PC-9 (cell line): ENCODE measurements at regions not wholly inside any gene's neighbourhood (a gene's known extent, or its start where the extent isn't known, plus 50 kb on each side); places are given as distances from the start of the nearest gene placed in this dataset.
"Not testable (repeated sequence)": the region's sequence is repeated elsewhere in the genome, so short reads cannot be mapped to it uniquely, and the experiment has no call there.

Source experiments
- BruUV-seq: library from RNA; stranded (reverse); fragments of 400-500 nt; replicated peaks from 2 replicates; lab custom pipeline; 2021; lab: Mats Ljungman, UMichigan
- CTCF ChIA-PET: fragments of 300-600 bp; sonication (Branson Sonifier 250); formaldehyde crosslinking; loops from one replicate; lab custom pipeline; 2022; ENCODE audit warnings: antibody characterized with exemption; lab: Charles Lee
- POLR2A ChIA-PET: fragments of 300-600 bp; sonication (Branson Sonifier 250); formaldehyde crosslinking; loops from one replicate; lab custom pipeline; 2022; ENCODE audit warnings: antibody characterized with exemption; ENCODE audit not compliant: unreplicated experiment; lab: Charles Lee
- DNase-seq, 2 experiments: peaks; one replicate each; pipeline versions ENCODE4 v3.0.0 to v3.0.0-alpha.2; 2015 to 2022; ENCODE audit warnings: mixed read lengths in 1 of 2
- H2AFZ ChIP-seq: fragments of 200-600 bp; sonication (generic); 2 replicates; pipeline ENCODE4 v1.8.1; 2017; ENCODE audit warnings: antibody characterized with exemption
- H3F3A ChIP-seq: fragments of 200-600 bp; sonication (generic); 2 replicates; pipeline ENCODE4 v1.8.1; 2017; ENCODE audit warnings: antibody characterized with exemption, mild to moderate bottlenecking, low read depth; ENCODE audit not compliant: insufficient read depth
- H3K27ac ChIP-seq: fragments of 200-600 bp; sonication (generic); 2 replicates; pipeline ENCODE4 v1.6.1; 2016; ENCODE audit warnings: mixed run types
- H3K27me3 ChIP-seq: fragments of 200-600 bp; sonication (generic); 2 replicates; pipeline ENCODE4 v1.6.1; 2016; ENCODE audit warnings: low read depth, mixed run types; ENCODE audit not compliant: insufficient read depth
- H3K36me3 ChIP-seq: fragments of 200-600 bp; sonication (generic); 2 replicates; pipeline ENCODE4 v1.6.1; 2016; ENCODE audit warnings: low read depth, mixed run types
- H3K4me1 ChIP-seq: fragments of 200-600 bp; sonication (generic); replicated peaks from 2 replicates; pipeline ENCODE4 v1.6.1; 2016; ENCODE audit warnings: mixed run types; ENCODE audit not compliant: insufficient read depth
- H3K4me2 ChIP-seq: fragments of 200-600 bp; sonication (generic); 2 replicates; pipeline ENCODE4 v1.6.1; 2017; ENCODE audit warnings: mixed run types
- H3K4me3 ChIP-seq: fragments of 200-600 bp; sonication (generic); 2 replicates; pipeline ENCODE4 v1.6.1; 2016; ENCODE audit warnings: mixed run types
- H3K79me2 ChIP-seq: fragments of 200-600 bp; sonication (generic); 2 replicates; pipeline ENCODE4 v1.6.1; 2017; ENCODE audit warnings: low read depth, mixed run types
- H3K9me2 ChIP-seq: fragments of 200-600 bp; sonication (generic); 2 replicates; pipeline ENCODE4 v1.8.1; 2017; ENCODE audit warnings: mild to moderate bottlenecking; ENCODE audit not compliant: insufficient read depth
- H3K9me3 ChIP-seq: fragments of 200-600 bp; sonication (generic); 2 replicates; pipeline ENCODE4 v1.8.1; 2016; ENCODE audit warnings: low read depth; ENCODE audit not compliant: insufficient read depth
- H4K20me1 ChIP-seq: fragments of 200-600 bp; sonication (generic); 2 replicates; pipeline ENCODE4 v1.8.1; 2017; ENCODE audit not compliant: insufficient read depth
- EZH2 ChIP-seq: fragments of 200-600 bp; sonication (generic); IDR thresholded peaks from 2 replicates; pipeline ENCODE4 v1.8.0; 2017; ENCODE audit warnings: antibody characterized with exemption, low read depth
- intact Hi-C: fragments of 100-400 bp; cut with micrococcal nuclease; formaldehyde crosslinking; loops from one replicate; pipeline ENCODE4 v1.10.0; 2022; ENCODE audit not compliant: unreplicated experiment
- TF ChIP-seq, protein P1 (sequence below): fragments of 200-600 bp; sonication (generic); conservative IDR thresholded peaks from 2 replicates; pipeline ENCODE4 v1.6.1; 2017; ENCODE audit warnings: mixed run types, antibody characterized with exemption, mild to moderate bottlenecking, moderate library complexity

DNA sequence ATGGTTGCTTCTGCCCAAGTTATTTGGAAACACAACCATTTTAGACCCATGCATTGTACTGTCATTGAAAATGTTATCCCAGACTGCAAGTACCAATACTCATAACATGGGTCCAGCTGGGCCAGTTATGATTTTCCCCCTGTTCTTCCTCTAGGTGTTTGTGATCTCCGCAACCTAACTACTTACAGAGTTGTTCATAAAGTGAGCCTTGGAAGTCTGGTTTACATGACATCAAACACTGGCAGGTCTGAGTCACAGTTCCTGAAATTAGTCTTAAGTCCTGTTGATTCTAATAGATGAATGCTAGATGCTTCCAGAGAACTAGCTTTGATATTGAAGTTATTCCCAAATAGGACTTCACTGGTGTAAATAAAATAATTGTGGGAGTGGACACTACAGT is 487.0 kb downstream of the MED13L start:
- H2AFZ ChIP-seq = no peak overlapping the region
- H3F3A ChIP-seq = no peaks in the 10 kb centered on the region
- no peaks in the 10 kb centered on the region for H3K9me2 ChIP-seq
- intact Hi-C loops = no loop called here
- peaks cover 70% of the 10 kb centered on the region for H3K27me3 ChIP-seq
- no peaks in the 10 kb centered on the region for H3K4me1 ChIP-seq
- H3K79me2 ChIP-seq = no peaks in the 10 kb centered on the region
- ChIA-PET CTCF (no interaction called here), POLR2A (no interaction called here)
- H4K20me1 ChIP-seq = no peaks in the 10 kb centered on the region; the same call in 1 of the 2 replicates
- H3K36me3 ChIP-seq = no peaks in the 10 kb centered on the region
- no peak for DNase-seq
- H3K4me2 ChIP-seq = no peak overlapping the region
- no peak overlapping the region for H3K27ac ChIP-seq
- no peaks in the 10 kb centered on the region for H3K9me3 ChIP-seq
- TF ChIP-seq EZH2 = no peak
- TF ChIP-seq, protein P1, sequence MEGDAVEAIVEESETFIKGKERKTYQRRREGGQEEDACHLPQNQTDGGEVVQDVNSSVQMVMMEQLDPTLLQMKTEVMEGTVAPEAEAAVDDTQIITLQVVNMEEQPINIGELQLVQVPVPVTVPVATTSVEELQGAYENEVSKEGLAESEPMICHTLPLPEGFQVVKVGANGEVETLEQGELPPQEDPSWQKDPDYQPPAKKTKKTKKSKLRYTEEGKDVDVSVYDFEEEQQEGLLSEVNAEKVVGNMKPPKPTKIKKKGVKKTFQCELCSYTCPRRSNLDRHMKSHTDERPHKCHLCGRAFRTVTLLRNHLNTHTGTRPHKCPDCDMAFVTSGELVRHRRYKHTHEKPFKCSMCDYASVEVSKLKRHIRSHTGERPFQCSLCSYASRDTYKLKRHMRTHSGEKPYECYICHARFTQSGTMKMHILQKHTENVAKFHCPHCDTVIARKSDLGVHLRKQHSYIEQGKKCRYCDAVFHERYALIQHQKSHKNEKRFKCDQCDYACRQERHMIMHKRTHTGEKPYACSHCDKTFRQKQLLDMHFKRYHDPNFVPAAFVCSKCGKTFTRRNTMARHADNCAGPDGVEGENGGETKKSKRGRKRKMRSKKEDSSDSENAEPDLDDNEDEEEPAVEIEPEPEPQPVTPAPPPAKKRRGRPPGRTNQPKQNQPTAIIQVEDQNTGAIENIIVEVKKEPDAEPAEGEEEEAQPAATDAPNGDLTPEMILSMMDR = no peak
- no TSS peak for BruUV-seq
- H3K4me3 ChIP-seq = no peak overlapping the region

DNA sequence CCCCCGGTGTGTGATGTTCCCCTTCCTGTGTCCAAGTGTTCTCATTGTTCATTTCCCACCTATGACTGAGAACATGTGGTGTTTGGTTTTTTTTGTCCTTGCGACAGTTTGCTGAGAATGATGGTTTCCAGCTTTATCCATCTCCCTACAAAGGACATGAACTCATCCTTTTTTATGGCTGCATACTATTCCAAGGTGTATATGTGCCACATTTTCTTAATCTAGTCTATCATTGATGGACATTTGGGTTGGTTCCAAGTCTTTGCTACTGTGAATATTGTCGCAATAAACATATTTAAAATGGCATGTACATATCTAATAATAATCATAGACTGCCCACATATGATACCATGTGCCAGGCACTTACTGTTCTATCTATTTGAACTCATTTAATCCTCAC is 491.0 kb downstream of the MED13L start:
- BruUV-seq, H3K9me2 ChIP-seq, H3F3A ChIP-seq, DNase-seq, H3K4me1 ChIP-seq, POLR2A ChIA-PET, CTCF ChIA-PET, H3K4me2 ChIP-seq, H2AFZ ChIP-seq, H3K4me3 ChIP-seq, H3K36me3 ChIP-seq, intact Hi-C loops, H3K79me2 ChIP-seq, H4K20me1 ChIP-seq, H3K27ac ChIP-seq, H3K9me3 ChIP-seq: not testable (repeated sequence)
- H3K27me3 ChIP-seq = peaks cover 50% of the 10 kb centered on the region

DNA sequence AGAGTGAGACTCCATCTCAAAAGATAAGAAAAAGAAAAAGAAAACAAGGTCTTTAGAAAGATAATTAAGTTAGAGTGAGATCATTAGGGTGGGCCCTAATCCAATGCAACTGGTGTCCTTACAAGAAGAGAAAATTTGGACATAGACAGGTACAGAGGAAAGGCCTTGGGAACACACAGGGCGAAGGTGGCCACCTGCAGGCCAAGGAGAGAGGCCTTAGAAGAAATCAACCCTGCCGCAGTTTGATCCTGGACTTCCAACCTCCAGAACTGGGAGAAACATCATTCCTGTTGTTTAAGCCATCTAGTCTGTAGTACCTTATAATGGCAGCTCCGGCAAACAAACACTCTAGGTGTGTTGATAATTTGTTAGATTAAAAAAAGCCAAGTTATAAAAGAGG is 491.9 kb downstream of the MED13L start:
- Histone ChIP-seq H3K36me3 (no peaks in the 10 kb centered on the region), H3K4me2 (no peak overlapping the region), H4K20me1 (no peaks in the 10 kb centered on the region; the same call in 1 of the 2 replicates), H2AFZ (no peak overlapping the region), H3K9me3 (no peaks in the 10 kb centered on the region), H3K27me3 (peaks cover 40% of the 10 kb centered on the region), H3K4me1 (no peaks in the 10 kb centered on the region), H3K4me3 (no peak overlapping the region), H3K9me2 (no peaks in the 10 kb centered on the region), H3F3A (no peaks in the 10 kb centered on the region), H3K27ac (no peak overlapping the region), H3K79me2 (no peaks in the 10 kb centered on the region)
- POLR2A ChIA-PET = no interaction called here
- intact Hi-C loops = no loop called here
- no TSS peak for BruUV-seq
- CTCF ChIA-PET = no interaction called here
- TF ChIP-seq, protein P1 = no peak
- TF ChIP-seq EZH2 = no peak
- no peak for DNase-seq

DNA sequence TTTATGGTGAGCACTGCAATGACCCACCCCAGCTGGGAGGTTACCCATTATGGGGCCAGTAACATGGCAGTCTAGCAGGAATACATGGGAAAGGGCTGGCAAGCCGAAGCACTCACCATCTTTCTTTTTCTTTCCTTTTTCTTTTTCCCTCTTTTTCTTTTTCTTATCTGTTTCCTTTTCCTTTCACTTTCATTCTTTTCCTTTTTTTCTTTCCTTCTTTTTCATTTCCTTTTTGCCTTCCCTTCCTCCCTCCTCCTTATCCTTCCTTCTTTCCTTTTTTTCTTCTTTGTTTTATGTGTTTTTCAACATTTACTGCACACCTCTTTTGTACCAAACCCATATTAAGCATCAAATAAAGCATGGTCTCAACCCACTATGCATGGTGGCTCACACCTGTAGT is 501.1 kb downstream of the MED13L start:
- H3K4me3 ChIP-seq = no peak overlapping the region
- DNase-seq = no peak
- intact Hi-C loops = no loop called here
- H3F3A ChIP-seq = no peaks in the 10 kb centered on the region
- ChIA-PET POLR2A (no interaction called here), CTCF (no interaction called here)
- BruUV-seq = no TSS peak
- H2AFZ ChIP-seq = no peak overlapping the region
- no peaks in the 10 kb centered on the region for H3K9me2 ChIP-seq
- H4K20me1 ChIP-seq = no peaks in the 10 kb centered on the region
- no peak for TF ChIP-seq EZH2
- TF ChIP-seq, protein P1 = no peak
- no peaks in the 10 kb centered on the region for H3K79me2 ChIP-seq
- H3K4me2 ChIP-seq = no peak overlapping the region
- no peaks in the 10 kb centered on the region for H3K27me3 ChIP-seq
- H3K27ac ChIP-seq = no peak overlapping the region
- H3K4me1 ChIP-seq = no peaks in the 10 kb centered on the region
- no peaks in the 10 kb centered on the region for H3K9me3 ChIP-seq
- H3K36me3 ChIP-seq = no peaks in the 10 kb centered on the region
